ENCODE measurements at regions not wholly inside any gene's neighbourhood (a gene's known extent, or its start where the extent isn't known, plus 50 kb on each side); places are given as distances from the start of the nearest gene placed in this dataset.

GRCh38 chr10:33542752-33543505 lies 208.5 kb upstream of the NRP1 start:
- no peak for DNase-seq

- no peak for DNase-seq
These were observed 204.6 kb upstream of the NRP1 start for GRCh38 chr10:33539116-33539515.

DNA sequence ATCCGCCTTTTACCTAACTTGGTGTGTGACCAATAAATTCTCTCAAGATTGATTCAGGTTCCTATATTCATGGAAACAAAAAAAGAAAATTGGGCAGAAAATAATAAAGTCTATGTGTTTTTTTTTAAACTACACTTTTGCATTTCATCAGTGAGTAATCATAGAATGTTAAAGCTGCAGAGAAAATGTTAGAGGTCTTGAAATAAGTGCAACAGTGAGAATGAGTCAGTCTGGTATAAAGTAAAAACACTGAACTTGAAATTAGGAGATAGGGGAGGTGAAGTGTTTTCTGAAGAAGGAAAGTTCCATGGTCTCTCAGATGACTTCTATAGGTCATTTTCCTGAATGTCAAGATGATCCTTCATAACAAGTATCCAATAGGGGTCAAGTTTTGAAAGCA lies 202.6 kb upstream of the NRP1 start:
- DNase-seq, result no peak

GRCh38 chr10:33536508-33536907 lies 202.0 kb upstream of the NRP1 start:
- no peak for DNase-seq

DNA sequence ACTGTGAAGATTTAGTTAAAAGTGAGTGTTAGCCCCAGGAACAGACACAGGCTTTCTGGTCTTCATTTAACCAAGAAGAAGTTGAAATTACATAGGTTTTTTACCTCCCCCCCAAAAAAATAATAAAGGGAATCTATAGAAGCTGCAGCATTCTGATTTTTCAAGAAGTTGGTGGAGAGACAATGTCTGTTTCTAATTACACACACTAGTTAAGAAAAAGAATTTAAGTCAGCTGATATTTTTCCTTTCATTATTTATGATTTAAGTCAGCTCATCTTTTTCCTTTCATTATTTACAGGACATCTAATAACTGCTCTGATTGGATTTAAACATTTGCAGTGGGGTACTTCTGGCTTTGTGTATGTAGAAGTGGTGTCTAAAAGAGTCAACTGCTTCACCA lies 201.4 kb upstream of the NRP1 start:
- DNase-seq, result no peak

GRCh38 chr10:33534416-33534815 lies 199.9 kb upstream of the NRP1 start:
- no peak for DNase-seq

DNA sequence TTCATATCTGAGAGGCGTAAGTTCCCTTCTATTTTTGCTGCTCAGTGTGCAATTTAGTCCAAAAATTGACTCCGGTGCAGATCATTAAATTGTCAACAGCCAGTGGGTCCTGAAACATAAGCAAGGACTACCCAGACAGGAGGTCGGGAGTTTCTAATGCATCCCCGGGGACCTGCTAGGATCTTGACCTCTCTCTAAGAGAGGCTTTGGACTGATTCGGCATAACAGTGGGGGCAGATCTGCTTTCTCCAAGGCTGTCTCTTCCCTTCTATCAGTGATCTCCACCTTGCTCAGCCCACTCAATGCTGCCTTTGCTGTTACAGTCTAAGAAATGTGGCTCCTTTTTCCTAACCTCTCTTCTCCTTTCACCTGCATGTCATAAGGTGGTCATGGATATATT lies 199.1 kb upstream of the NRP1 start:
- DNase-seq, result no peak

GRCh38 chr10:33532901-33533300 lies 198.4 kb upstream of the NRP1 start:
- DNase-seq, result no peak

DNA sequence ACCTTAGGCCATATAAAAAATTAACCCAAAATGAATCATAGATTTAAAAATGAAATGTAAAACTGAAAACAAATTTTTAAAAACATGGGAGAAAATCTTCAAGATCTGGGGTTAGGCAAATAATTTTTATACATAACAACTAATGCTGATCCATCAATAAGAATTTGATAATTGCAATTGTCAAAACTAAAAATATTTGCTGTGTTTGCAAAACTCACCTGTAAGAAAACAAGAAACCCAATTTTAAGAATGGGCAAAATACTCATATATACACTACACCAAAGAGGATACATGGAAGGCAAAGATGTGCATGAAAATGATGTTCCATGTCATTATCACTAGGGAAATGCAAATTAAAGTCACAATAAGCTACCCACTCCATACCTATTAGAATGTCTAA lies 194.8 kb upstream of the NRP1 start:
- no peak for DNase-seq

DNA sequence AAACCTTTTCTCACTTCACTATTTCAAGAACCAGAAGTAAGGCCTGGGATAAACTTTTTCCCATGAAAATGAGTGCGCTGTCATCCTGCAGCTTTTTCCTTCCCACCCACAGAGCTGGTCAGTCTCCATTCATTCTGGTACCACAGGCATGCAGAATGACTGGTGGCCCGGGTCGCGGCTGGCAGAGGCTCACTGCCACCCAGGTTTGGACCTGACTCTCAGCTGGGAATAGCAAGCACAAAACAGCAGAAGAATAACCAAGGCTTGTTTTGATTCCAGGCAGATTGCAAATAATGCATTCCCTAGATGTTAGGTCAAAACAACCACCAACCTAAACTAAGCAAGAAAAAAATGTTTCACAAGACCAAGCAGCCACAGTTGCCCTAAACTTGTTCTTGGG lies 190.5 kb upstream of the NRP1 start:
- DNase-seq, result no peak

DNA sequence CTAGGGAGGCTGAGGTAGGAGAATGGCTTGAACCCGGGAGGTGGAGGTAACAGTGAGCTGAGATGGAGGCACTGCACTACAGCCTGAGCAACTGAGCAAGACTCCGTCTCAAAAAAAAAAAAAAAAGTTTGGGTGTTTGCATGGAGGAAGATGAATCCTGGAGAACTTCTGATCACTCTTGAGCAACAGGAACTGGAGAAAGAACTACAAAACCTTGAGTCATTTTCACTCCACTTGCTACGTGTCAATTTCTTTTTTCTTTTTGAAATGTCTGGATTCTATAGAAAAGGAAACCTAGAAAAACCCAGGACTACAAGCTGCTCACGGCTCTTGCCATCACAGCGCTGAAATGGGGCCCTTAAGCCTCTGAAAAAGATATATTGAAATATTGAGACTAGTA lies 189.6 kb upstream of the NRP1 start:
- DNase-seq, result no peak

- DNase-seq, result no peak
These were observed 188.8 kb upstream of the NRP1 start for GRCh38 chr10:33523236-33523792.

- DNase-seq, result no peak
These were observed 187.4 kb upstream of the NRP1 start for GRCh38 chr10:33521904-33522303.

GRCh38 chr10:33521062-33521461 lies 186.6 kb upstream of the NRP1 start:
- DNase-seq, result no peak

GRCh38 chr10:33520223-33520622 lies 185.8 kb upstream of the NRP1 start:
- DNase-seq, result no peak

DNA sequence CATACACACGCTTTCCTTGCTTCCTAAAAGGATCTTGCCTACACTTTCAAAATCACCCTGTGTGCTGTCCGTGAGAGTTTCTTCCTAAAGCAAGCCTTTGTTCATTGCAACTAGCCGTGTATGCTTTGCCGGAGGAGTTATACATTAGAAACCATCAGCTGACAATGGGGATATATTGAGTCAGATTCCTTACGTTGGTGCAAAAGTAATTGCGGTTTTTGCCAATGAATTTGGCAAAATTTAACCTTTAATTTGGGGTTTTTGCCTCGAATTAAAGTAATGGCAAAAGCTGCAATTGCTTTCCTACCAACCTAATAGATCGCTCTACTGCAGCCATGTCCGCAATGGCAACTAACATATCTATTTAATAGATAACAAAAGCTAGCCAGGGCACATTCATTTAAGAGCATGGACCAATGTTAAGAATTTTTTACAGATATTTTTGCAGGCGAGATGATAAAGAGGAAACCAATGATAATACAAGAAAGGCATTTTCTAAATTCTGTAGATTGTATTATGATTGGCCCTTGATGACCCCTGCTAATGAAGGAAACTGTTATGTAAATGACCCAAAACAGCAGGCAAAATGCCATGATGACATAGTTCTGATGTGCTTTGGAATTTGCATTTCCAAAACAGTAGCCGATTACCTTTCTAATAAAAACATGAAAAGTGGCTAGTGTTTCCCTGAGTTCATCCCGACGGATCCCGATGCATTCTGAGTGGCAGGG lies 184.8 kb upstream of the NRP1 start:
- no peak for DNase-seq

DNA sequence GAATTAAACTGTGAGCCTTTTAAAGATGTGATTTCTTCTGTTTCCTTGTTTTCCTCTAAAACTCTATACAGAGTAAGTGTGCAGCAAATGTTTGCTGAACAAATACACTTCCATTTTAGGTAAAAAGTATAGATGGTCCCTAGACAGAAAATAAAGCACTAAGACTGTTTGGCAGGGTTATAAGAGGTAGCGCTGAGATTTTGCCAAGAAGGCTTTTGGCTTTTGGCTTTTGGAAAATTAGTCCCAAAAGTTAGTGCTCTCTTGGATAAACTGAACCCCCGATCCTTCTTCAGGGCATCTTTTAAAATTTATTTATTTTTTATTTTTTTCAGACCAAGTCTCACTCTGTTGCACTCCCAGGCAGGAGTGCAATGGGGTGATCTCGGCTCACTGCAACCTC lies 175.7 kb upstream of the NRP1 start:
- DNase-seq, result no peak

DNA sequence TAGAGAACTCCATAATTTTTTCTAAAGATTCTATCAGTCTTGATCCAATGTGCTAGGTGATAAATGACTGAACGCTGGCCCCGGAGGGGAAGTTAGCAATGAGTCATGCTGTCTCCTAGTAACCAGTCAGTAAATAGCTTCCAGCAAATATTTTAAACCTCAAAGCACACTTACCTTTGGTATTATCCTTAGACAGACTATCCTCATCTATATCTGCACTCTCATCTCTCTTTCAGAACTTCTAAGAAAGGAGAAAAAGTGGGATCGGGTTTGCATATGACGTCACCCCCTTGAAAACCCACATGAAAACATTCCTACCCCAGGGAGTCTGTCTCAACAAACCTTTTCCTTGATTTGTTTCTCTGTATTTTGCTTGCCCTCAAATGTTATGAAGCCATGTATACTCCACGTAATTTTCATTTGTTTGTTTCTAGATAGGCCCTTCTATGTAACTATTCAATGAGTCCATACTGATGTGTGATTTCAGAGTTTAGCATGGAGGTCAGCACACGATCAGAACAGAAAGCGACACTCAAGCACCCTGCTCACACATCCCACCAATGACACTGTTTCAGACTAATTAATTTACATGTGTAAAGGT lies 174.9 kb upstream of the NRP1 start:
- peak; percentile 65 for DNase-seq

GRCh38 chr10:33507662-33508425 lies 173.4 kb upstream of the NRP1 start:
- no peak for DNase-seq

- no peak for DNase-seq
These were observed 172.6 kb upstream of the NRP1 start for GRCh38 chr10:33506838-33507661.

- no peak for DNase-seq
These were observed 171.9 kb upstream of the NRP1 start for GRCh38 chr10:33506391-33506790.

- no peak for DNase-seq
These were observed 166.7 kb upstream of the NRP1 start for GRCh38 chr10:33501161-33501560.

Measured in left kidney (tissue), 1 donor.